HG03039 (cell line): ENCODE measurements at regions not wholly inside any gene's neighbourhood (a gene's known extent, or its start where the extent isn't known, plus 50 kb on each side); places are given as distances from the start of the nearest gene placed in this dataset.

Experiments used
- ATAC-seq: cut with Tn5 transposase; IDR thresholded peaks from one replicate; pipeline ENCODE4 v1.9.1; 2021; ENCODE audit warnings: mild to moderate bottlenecking, moderate library complexity; ENCODE audit not compliant: unreplicated experiment

- no peak for ATAC-seq
Measured at GRCh38 chr2:221100467-221101089, 471.5 kb downstream of the EPHA4 start.

GRCh38 chr2:221102896-221103688 is 469.0 kb downstream of the EPHA4 start:
- ATAC-seq, result peak; percentile 66

- no peak for ATAC-seq
Measured at GRCh38 chr2:221103930-221104329, 468.2 kb downstream of the EPHA4 start.

- ATAC-seq, result no peak
Measured at GRCh38 chr2:221104361-221104811, 467.7 kb downstream of the EPHA4 start.

- no peak for ATAC-seq
Measured at GRCh38 chr2:221106241-221106640, 465.9 kb downstream of the EPHA4 start.

GRCh38 chr2:221107424-221107823 is 464.7 kb downstream of the EPHA4 start:
- no peak for ATAC-seq

GRCh38 chr2:221109552-221109951 is 462.6 kb downstream of the EPHA4 start:
- ATAC-seq, result no peak

GRCh38 chr2:221111739-221112138 is 460.4 kb downstream of the EPHA4 start:
- ATAC-seq, result no peak

- no peak for ATAC-seq
Measured at GRCh38 chr2:221112744-221113143, 459.4 kb downstream of the EPHA4 start.

- no peak for ATAC-seq
Measured at GRCh38 chr2:221115944-221116343, 456.2 kb downstream of the EPHA4 start.

- ATAC-seq, result no peak
Measured at GRCh38 chr2:221120643-221121042, 451.5 kb downstream of the EPHA4 start.

- no peak for ATAC-seq
Measured at GRCh38 chr2:221123396-221123795, 448.7 kb downstream of the EPHA4 start.

- no peak for ATAC-seq
Measured at GRCh38 chr2:221124532-221125240, 447.4 kb downstream of the EPHA4 start.

- no peak for ATAC-seq
Measured at GRCh38 chr2:221125691-221126090, 446.4 kb downstream of the EPHA4 start.

- no peak for ATAC-seq
Measured at GRCh38 chr2:221129657-221130056, 442.4 kb downstream of the EPHA4 start.

GRCh38 chr2:221130431-221130830 is 441.7 kb downstream of the EPHA4 start:
- no peak for ATAC-seq

- ATAC-seq, result no peak
Measured at GRCh38 chr2:221133941-221134340, 438.2 kb downstream of the EPHA4 start.

- no peak for ATAC-seq
Measured at GRCh38 chr2:221134718-221135117, 437.4 kb downstream of the EPHA4 start.

GRCh38 chr2:221135699-221136098 is 436.4 kb downstream of the EPHA4 start:
- ATAC-seq, result no peak

- ATAC-seq, result no peak
Measured at GRCh38 chr2:221137385-221137784, 434.7 kb downstream of the EPHA4 start.

GRCh38 chr2:221142341-221142740 is 429.8 kb downstream of the EPHA4 start:
- no peak for ATAC-seq

GRCh38 chr2:221143231-221143630 is 428.9 kb downstream of the EPHA4 start:
- ATAC-seq, result no peak
